ENCODE measurements at regions not wholly inside any gene's neighbourhood (a gene's known extent, or its start where the extent isn't known, plus 50 kb on each side); places are given as distances from the start of the nearest gene placed in this dataset.

DNA sequence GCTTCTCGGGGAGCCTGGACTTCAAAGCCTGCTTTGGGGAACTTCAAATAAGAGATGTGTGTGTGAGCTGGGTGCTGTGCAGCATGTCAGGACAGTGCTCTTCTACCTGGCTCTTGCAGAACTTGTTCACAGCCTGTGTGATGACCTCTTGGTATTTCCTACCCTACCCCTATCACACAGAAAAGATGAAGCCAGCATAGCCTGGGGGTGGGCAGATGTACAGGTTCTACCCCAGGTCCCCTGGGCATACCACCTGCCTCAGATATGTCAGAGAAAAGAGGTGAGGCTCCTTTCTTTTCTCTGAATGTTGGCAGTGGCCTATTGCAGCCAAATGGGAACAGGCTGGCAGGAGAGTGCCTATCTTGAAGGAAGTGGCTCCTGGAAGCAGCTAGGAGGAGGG is 111.7 kb upstream of the ALG10B start:
- Histone ChIP-seq H2AFZ (ENCODE audit: low read depth, low read length, poor library complexity, severe bottlenecking) (no peak overlapping the region), H3K9me2 (ENCODE audit: insufficient read depth) (no peaks in the 10 kb centered on the region), H3K36me3 (ENCODE audit: control insufficient read depth in 1 of 2, insufficient read depth in 2 of 2, low read length in 2 of 2) (no peaks in the 10 kb centered on the region), H4K20me1 (ENCODE audit: insufficient read depth) (no peaks in the 10 kb centered on the region), H3K4me1 (ENCODE audit: control insufficient read depth in 1 of 2, insufficient read depth in 2 of 2, low read length in 2 of 2) (no peaks in the 10 kb centered on the region), H3K4me3 (replicated peaks in 1 of 2; ENCODE audit: low read depth in 1 of 2, low read length in 2 of 2) (no peak overlapping the region), H3K27ac (ENCODE audit: low read depth, low read length) (no peak overlapping the region), H3K9me3 (ENCODE audit: control insufficient read depth in 1 of 2, insufficient read depth in 1 of 2, low read depth in 1 of 2, low read length in 2 of 2) (no peaks in the 10 kb centered on the region), H3K4me2 (ENCODE audit: low read length) (no peak overlapping the region), H3K27me3 (ENCODE audit: insufficient read depth, low read length) (no peaks in the 10 kb centered on the region), H3K9ac (ENCODE audit: low read length) (no peak overlapping the region), H3K79me2 (ENCODE audit: insufficient read depth, low read length) (no peaks in the 10 kb centered on the region)
- TF ChIP-seq SIN3A (IDR thresholded peaks at IDR 0.05; ENCODE audit: low read depth) (no peak), YY1 (IDR thresholded peaks at IDR 0.05; ENCODE audit: extremely low read depth, insufficient replicate concordance, low read depth, low read length) (no peak), EZH2 (IDR thresholded peaks at IDR 0.05) (no peak)
- no TSS peak for BruUV-seq (replicated peaks)
- ChIA-PET POLR2A (no interaction called here), CTCF (no interaction called here), RAD21 (ENCODE audit: low non-redundant PET in 1 of 2, low total read pairs in 2 of 2, uncharacterized antibody in 2 of 2, unreplicated experiment in 2 of 2) (no interaction called here)
- no peak for ATAC-seq
- intact Hi-C loops (cut with micrococcal nuclease), result no loop called here
- no peak for DNase-seq (ENCODE audit: low read depth, low spot score)

- no peak for ATAC-seq
- TF ChIP-seq CEBPB (IDR thresholded peaks at IDR 0.05; ENCODE audit: low read depth) (no peak), SP1 (IDR thresholded peaks at IDR 0.05; ENCODE audit: low read depth) (no peak), ZNF274 (IDR thresholded peaks at IDR 0.05; ENCODE audit: low read depth, low read length) (no peak), CBX3 (IDR thresholded peaks at IDR 0.05; ENCODE audit: low read depth) (no peak), CTCF (IDR thresholded peaks at IDR 0.05 in 2 of 3, conservative IDR thresholded peaks at IDR 0.05 in 1 of 3; ENCODE audit: borderline replicate concordance in 1 of 3, insufficient read depth in 1 of 3, low read depth in 2 of 3, low read length in 2 of 3) (no peak), ATF3 (IDR thresholded peaks at IDR 0.05) (no peak), ZFX (IDR thresholded peaks at IDR 0.05) (no peak), TCF7L2 (IDR thresholded peaks at IDR 0.05; ENCODE audit: borderline replicate concordance, extremely low read depth, insufficient read depth, insufficient read length) (no peak), POLR2A (IDR thresholded peaks at IDR 0.05; ENCODE audit: borderline replicate concordance, extremely low read depth, insufficient read depth, insufficient read length) (no peak), SIN3A (IDR thresholded peaks at IDR 0.05; ENCODE audit: low read depth) (no peak), EZH2 (IDR thresholded peaks at IDR 0.05) (no peak), RAD21 (IDR thresholded peaks at IDR 0.05; ENCODE audit: low read depth) (no peak), EGR1 (IDR thresholded peaks at IDR 0.05; ENCODE audit: low read depth) (no peak), MAX (IDR thresholded peaks at IDR 0.05) (no peak)
- TF ChIP-seq, protein P1, sequence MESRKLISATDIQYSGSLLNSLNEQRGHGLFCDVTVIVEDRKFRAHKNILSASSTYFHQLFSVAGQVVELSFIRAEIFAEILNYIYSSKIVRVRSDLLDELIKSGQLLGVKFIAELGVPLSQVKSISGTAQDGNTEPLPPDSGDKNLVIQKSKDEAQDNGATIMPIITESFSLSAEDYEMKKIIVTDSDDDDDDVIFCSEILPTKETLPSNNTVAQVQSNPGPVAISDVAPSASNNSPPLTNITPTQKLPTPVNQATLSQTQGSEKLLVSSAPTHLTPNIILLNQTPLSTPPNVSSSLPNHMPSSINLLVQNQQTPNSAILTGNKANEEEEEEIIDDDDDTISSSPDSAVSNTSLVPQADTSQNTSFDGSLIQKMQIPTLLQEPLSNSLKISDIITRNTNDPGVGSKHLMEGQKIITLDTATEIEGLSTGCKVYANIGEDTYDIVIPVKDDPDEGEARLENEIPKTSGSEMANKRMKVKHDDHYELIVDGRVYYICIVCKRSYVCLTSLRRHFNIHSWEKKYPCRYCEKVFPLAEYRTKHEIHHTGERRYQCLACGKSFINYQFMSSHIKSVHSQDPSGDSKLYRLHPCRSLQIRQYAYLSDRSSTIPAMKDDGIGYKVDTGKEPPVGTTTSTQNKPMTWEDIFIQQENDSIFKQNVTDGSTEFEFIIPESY (IDR thresholded peaks at IDR 0.05; ENCODE audit: extremely low read depth, insufficient replicate concordance, low read length), result no peak
Measured at GRCh38 chr12:38222011-38222410, 94.6 kb upstream of the ALG10B start.

More at GRCh38 chr12:38222011-38222410, 94.6 kb upstream of the ALG10B start:
- Histone ChIP-seq H3K27me3 (ENCODE audit: insufficient read depth, low read length) (no peaks in the 10 kb centered on the region), H3K79me2 (ENCODE audit: insufficient read depth, low read length) (no peaks in the 10 kb centered on the region), H3K4me2 (ENCODE audit: low read length) (no peak overlapping the region), H3K4me1 (ENCODE audit: control insufficient read depth in 1 of 2, insufficient read depth in 2 of 2, low read length in 2 of 2) (no peaks in the 10 kb centered on the region), H3K9ac (ENCODE audit: low read length) (no peak overlapping the region), H3K9me2 (ENCODE audit: insufficient read depth) (no peaks in the 10 kb centered on the region), H3K9me3 (ENCODE audit: control insufficient read depth in 1 of 2, insufficient read depth in 1 of 2, low read depth in 1 of 2, low read length in 2 of 2) (no peaks in the 10 kb centered on the region), H2AFZ (ENCODE audit: low read depth, low read length, poor library complexity, severe bottlenecking) (no peak overlapping the region), H3K27ac (ENCODE audit: low read depth, low read length) (no peak overlapping the region), H3K36me3 (ENCODE audit: control insufficient read depth in 1 of 2, insufficient read depth in 2 of 2, low read length in 2 of 2) (no peaks in the 10 kb centered on the region), H4K20me1 (ENCODE audit: insufficient read depth) (no peaks in the 10 kb centered on the region), H3K4me3 (replicated peaks in 1 of 2; ENCODE audit: low read depth in 1 of 2, low read length in 2 of 2) (no peak overlapping the region)
- intact Hi-C loops (cut with micrococcal nuclease), result no loop called here
- RAD21 ChIA-PET (ENCODE audit: low non-redundant PET in 1 of 2, low total read pairs in 2 of 2, uncharacterized antibody in 2 of 2, unreplicated experiment in 2 of 2), result no interaction called here
- CTCF ChIA-PET, result no interaction called here
- no peak for DNase-seq (ENCODE audit: low read depth, low spot score)
- POLR2A ChIA-PET, result no interaction called here
- no TSS peak for BruUV-seq (replicated peaks)
